SU-DHL-6 (cell line): ENCODE measurements at regions not wholly inside any gene's neighbourhood (a gene's known extent, or its start where the extent isn't known, plus 50 kb on each side); places are given as distances from the start of the nearest gene placed in this dataset.
"Not testable (repeated sequence)": the region's sequence is repeated elsewhere in the genome, so short reads cannot be mapped to it uniquely, and the experiment has no call there.

Experiments
- H2AFZ ChIP-seq: fragments of 200-600 bp; sonication (generic); 2 replicates; pipeline ENCODE4 v1.6.1; 2014; ENCODE audit warnings: low read depth, mild to moderate bottlenecking, moderate library complexity, mixed read lengths, antibody characterized with exemption, low read length; ENCODE audit not compliant: severe bottlenecking
- H3F3A ChIP-seq: fragments of 200-600 bp; shearing (Covaris generic); 2 replicates; pipeline ENCODE4 v1.6.0; 2016; ENCODE audit warnings: antibody characterized with exemption, mild to moderate bottlenecking; ENCODE audit not compliant: insufficient read depth
- H3K27ac ChIP-seq: fragments of 200-600 bp; sonication (generic); 2 replicates; pipeline ENCODE4 v1.5.1; 2016; ENCODE audit warnings: low read depth, mild to moderate bottlenecking, low read length, moderate library complexity, mixed read lengths
- H3K27me3 ChIP-seq: fragments of 200-600 bp; sonication (generic), shearing (Covaris generic); 2 replicates; pipeline ENCODE4 v1.6.0; 2014; ENCODE audit warnings: mild to moderate bottlenecking, low read length
- H3K36me3 ChIP-seq: fragments of 200-600 bp; sonication (generic); 2 replicates; pipeline ENCODE4 v1.6.1; 2014; ENCODE audit warnings: mild to moderate bottlenecking, low read length, mixed read lengths
- H3K4me2 ChIP-seq: fragments of 300-600, 200-600 bp; shearing (Covaris generic), sonication (generic); 2 replicates; pipeline ENCODE4 v1.6.0; 2014; ENCODE audit warnings: low read length, low read depth, mild to moderate bottlenecking; ENCODE audit not compliant: poor library complexity, severe bottlenecking
- H3K4me3 ChIP-seq: fragments of 200-600 bp; sonication (generic); 2 replicates; pipeline ENCODE4 v1.5.1; 2014; ENCODE audit warnings: antibody characterized with exemption, low read length, mild to moderate bottlenecking, mixed read lengths; ENCODE audit not compliant: insufficient read depth, poor library complexity, severe bottlenecking
- H3K79me2 ChIP-seq: fragments of 200-600 bp; sonication (generic); 2 replicates; pipeline ENCODE4 v1.6.1; 2014; ENCODE audit warnings: mild to moderate bottlenecking, low read length, moderate library complexity; ENCODE audit not compliant: insufficient read depth
- H3K9ac ChIP-seq: fragments of 200-600 bp; sonication (generic); 2 replicates; pipeline ENCODE4 v1.7.0; 2014; ENCODE audit warnings: mild to moderate bottlenecking, low read length
- H3K9me2 ChIP-seq: fragments of 200-600 bp; sonication (generic); replicated peaks from 2 replicates; pipeline ENCODE4 v1.6.1; 2014; ENCODE audit warnings: low read length; ENCODE audit not compliant: insufficient read depth
- H3K9me3 ChIP-seq: fragments of 200-600 bp; sonication (generic); 2 replicates; pipeline ENCODE4 v1.6.1; 2014; ENCODE audit warnings: low read length, mixed read lengths; ENCODE audit not compliant: insufficient read depth
- H4K20me1 ChIP-seq: fragments of 200-600 bp; sonication (generic); 2 replicates; pipeline ENCODE4 v1.6.1; 2014; ENCODE audit warnings: low read depth, mild to moderate bottlenecking, antibody characterized with exemption, low read length, moderate library complexity, mixed read lengths
- EZH2phosphoT487 ChIP-seq: fragments of 200-600 bp; sonication (generic), shearing (Covaris generic); conservative IDR thresholded peaks from 2 replicates; pipeline ENCODE4 v1.6.1; 2018; ENCODE audit warnings: mild to moderate bottlenecking, antibody characterized with exemption, low read length, moderate library complexity, mixed read lengths
- TF ChIP-seq, protein P1 (sequence below): fragments of 200-600 bp; sonication (generic); IDR thresholded peaks from one replicate; pipeline ENCODE4 v1.5.1; 2017; ENCODE audit warnings: antibody characterized with exemption, mild to moderate bottlenecking, low read length, moderate library complexity; ENCODE audit not compliant: insufficient read depth, poor library complexity, severe bottlenecking

DNA sequence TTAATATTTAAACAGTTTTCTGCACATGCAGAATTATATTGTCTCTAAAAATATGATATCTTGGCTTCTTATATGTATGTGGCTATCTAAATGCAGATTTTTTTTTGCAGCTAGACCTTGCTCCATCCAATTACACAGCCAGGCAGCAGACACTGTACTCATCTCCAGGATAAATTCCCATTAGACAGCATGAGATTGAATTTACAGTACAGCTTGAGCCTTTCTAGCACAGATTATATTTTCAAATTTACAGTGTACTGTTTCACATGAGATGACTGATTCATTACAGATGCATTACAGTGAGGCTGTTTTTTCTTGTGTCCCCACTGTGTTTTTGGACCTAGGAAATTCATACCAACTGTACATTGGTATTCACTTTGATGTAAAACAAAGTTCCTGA, 134.9 kb downstream of the OTOL1 start:
- H3K9ac ChIP-seq, result no peak overlapping the region
- H3F3A ChIP-seq, result no peaks in the 10 kb centered on the region
- H3K27ac ChIP-seq, result no peak overlapping the region
- H3K9me2 ChIP-seq, result no peaks in the 10 kb centered on the region
- H3K9me3 ChIP-seq, result no peaks in the 10 kb centered on the region
- no peaks in the 10 kb centered on the region for H3K27me3 ChIP-seq
- H3K4me3 ChIP-seq, result no peak overlapping the region
- no peaks in the 10 kb centered on the region for H3K36me3 ChIP-seq
- H3K4me2 ChIP-seq, result no peak overlapping the region
- no peak overlapping the region for H2AFZ ChIP-seq
- no peaks in the 10 kb centered on the region for H4K20me1 ChIP-seq
- no peaks in the 10 kb centered on the region for H3K79me2 ChIP-seq
- TF ChIP-seq, protein P1, sequence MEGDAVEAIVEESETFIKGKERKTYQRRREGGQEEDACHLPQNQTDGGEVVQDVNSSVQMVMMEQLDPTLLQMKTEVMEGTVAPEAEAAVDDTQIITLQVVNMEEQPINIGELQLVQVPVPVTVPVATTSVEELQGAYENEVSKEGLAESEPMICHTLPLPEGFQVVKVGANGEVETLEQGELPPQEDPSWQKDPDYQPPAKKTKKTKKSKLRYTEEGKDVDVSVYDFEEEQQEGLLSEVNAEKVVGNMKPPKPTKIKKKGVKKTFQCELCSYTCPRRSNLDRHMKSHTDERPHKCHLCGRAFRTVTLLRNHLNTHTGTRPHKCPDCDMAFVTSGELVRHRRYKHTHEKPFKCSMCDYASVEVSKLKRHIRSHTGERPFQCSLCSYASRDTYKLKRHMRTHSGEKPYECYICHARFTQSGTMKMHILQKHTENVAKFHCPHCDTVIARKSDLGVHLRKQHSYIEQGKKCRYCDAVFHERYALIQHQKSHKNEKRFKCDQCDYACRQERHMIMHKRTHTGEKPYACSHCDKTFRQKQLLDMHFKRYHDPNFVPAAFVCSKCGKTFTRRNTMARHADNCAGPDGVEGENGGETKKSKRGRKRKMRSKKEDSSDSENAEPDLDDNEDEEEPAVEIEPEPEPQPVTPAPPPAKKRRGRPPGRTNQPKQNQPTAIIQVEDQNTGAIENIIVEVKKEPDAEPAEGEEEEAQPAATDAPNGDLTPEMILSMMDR, result no peak
- no peak for TF ChIP-seq EZH2phosphoT487

DNA sequence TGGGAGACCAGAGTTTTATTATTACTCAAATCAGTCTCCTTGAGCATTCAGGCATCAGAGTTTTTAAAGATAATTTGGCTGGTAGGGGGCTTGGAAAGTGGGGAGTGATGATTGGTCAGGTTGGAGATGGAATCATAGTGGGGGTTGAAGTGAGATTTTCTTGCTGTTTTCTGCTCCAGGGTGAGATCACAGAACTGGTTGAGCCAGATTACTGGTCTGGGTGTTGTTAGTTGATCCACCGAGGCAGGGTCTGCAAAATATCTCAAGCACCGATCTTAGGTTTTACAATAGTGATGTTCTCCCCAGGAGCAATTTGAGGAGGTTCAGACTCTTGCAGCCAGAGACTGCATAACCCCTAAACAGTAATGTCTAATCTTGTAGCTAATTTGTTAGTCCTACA, 141.0 kb downstream of the OTOL1 start:
- no peaks in the 10 kb centered on the region for H3K36me3 ChIP-seq
- H3K79me2 ChIP-seq, result no peaks in the 10 kb centered on the region
- no peak overlapping the region for H3K27ac ChIP-seq
- H3K4me3 ChIP-seq, result no peak overlapping the region
- H3K9me3 ChIP-seq, result no peaks in the 10 kb centered on the region
- H3K9me2 ChIP-seq, result no peaks in the 10 kb centered on the region
- no peak overlapping the region for H2AFZ ChIP-seq
- no peak overlapping the region for H3K4me2 ChIP-seq
- H4K20me1 ChIP-seq, result no peaks in the 10 kb centered on the region
- no peaks in the 10 kb centered on the region for H3K27me3 ChIP-seq
- no peaks in the 10 kb centered on the region for H3F3A ChIP-seq
- TF ChIP-seq, protein P1, result no peak
- TF ChIP-seq EZH2phosphoT487, result no peak
- no peak overlapping the region for H3K9ac ChIP-seq

DNA sequence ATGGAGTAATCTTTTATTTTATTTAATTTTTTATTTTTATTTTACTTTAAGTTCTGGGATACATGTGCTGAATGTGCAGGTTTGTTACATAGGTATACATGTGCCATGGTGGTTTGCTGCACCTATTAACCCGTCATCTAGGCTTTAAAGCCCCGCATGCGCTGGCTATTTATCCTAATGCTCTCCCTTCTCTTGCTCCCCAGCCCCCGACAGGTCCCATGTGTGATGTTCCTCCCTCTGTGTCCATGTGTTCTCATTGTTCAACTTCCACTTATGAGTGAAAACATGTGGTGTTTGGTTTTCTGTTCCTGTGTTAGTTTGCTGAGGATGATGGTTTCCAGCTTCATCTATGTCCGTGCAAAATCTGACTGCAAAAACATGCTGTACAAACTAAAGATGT, 142.5 kb downstream of the OTOL1 start:
- H4K20me1 ChIP-seq, H2AFZ ChIP-seq, H3K4me2 ChIP-seq, H3K27me3 ChIP-seq, H3K36me3 ChIP-seq, H3K27ac ChIP-seq, H3F3A ChIP-seq, H3K4me3 ChIP-seq, H3K9me3 ChIP-seq, H3K79me2 ChIP-seq, H3K9me2 ChIP-seq, H3K9ac ChIP-seq: not testable (repeated sequence)

DNA sequence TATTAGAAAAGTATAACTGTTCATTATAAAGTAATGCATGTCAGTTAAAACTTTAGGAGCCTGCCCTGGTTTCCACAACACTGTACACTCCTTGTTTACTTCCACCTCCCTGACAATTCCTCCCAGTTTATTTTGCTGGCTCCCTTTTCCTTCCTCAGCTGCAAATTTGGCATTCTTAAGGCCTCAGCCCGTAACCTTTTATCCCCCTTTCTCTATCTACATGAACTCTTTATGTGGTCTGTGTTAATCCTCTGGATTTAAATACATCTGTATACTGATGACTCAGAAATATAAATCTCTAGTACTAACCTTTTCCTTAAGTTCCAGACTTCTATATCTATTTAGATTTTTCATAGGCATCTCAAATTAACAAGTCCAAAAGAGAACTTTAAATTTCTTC, 143.6 kb downstream of the OTOL1 start:
- Histone ChIP-seq H3K79me2 (no peaks in the 10 kb centered on the region), H3K9me2 (no peaks in the 10 kb centered on the region), H3F3A (no peaks in the 10 kb centered on the region), H3K36me3 (no peaks in the 10 kb centered on the region), H3K27ac (no peak overlapping the region), H3K4me2 (no peak overlapping the region), H3K4me3 (no peak overlapping the region), H2AFZ (no peak overlapping the region), H3K9ac (no peak overlapping the region), H3K9me3 (no peaks in the 10 kb centered on the region), H3K27me3 (no peaks in the 10 kb centered on the region), H4K20me1 (no peaks in the 10 kb centered on the region)
- TF ChIP-seq, protein P1, result no peak
- TF ChIP-seq EZH2phosphoT487, result no peak
